OCI-M1 (cell line): ENCODE measurements at regions not wholly inside any gene's neighbourhood (a gene's known extent, or its start where the extent isn't known, plus 50 kb on each side); places are given as distances from the start of the nearest gene placed in this dataset.

ENCODE experiments used
- DNase-seq: peaks from one replicate; lab custom pipeline; 2025; lab: John Stamatoyannopoulos, UW

- no peak for DNase-seq
Observed at GRCh38 chr14:104230946-104231345, 92.6 kb downstream of the KIF26A start.

GRCh38 chr14:104232070-104232484 is 93.7 kb downstream of the KIF26A start:
- DNase-seq: no peak

- DNase-seq: peak; percentile 0
Observed at GRCh38 chr14:104234007-104234786, 95.8 kb downstream of the KIF26A start.

GRCh38 chr14:104235686-104236085 is 97.3 kb downstream of the KIF26A start:
- no peak for DNase-seq

GRCh38 chr14:104237651-104238423 is 99.5 kb downstream of the KIF26A start:
- DNase-seq: no peak

GRCh38 chr14:104238424-104239184 is 100.2 kb downstream of the KIF26A start:
- no peak for DNase-seq

- DNase-seq: no peak
Observed at GRCh38 chr14:104239185-104239775, 100.9 kb downstream of the KIF26A start.

GRCh38 chr14:104239861-104240301 is 101.5 kb downstream of the KIF26A start:
- no peak for DNase-seq

- DNase-seq: no peak
Observed at GRCh38 chr14:104240434-104241157, 102.2 kb downstream of the KIF26A start.

- DNase-seq: no peak
Observed at GRCh38 chr14:104243200-104243599, 104.8 kb downstream of the KIF26A start.

GRCh38 chr14:104244221-104245011 is 106.0 kb downstream of the KIF26A start:
- no peak for DNase-seq

- DNase-seq: no peak
Observed at GRCh38 chr14:104245075-104245474, 106.7 kb downstream of the KIF26A start.

- no peak for DNase-seq
Observed at GRCh38 chr14:104245723-104246122, 107.3 kb downstream of the KIF26A start.

GRCh38 chr14:104246401-104247335 is 108.3 kb downstream of the KIF26A start:
- no peak for DNase-seq

GRCh38 chr14:104247336-104248202 is 109.2 kb downstream of the KIF26A start:
- no peak for DNase-seq

GRCh38 chr14:104248203-104249055 is 110.0 kb downstream of the KIF26A start:
- DNase-seq: no peak

GRCh38 chr14:104249089-104249488 is 110.7 kb downstream of the KIF26A start:
- DNase-seq: no peak
